SU-DHL-6 (cell line): ENCODE measurements at regions not wholly inside any gene's neighbourhood (a gene's known extent, or its start where the extent isn't known, plus 50 kb on each side); places are given as distances from the start of the nearest gene placed in this dataset.
"Not testable (repeated sequence)": the region's sequence is repeated elsewhere in the genome, so short reads cannot be mapped to it uniquely, and the experiment has no call there.

Experiments used
- EZH2phosphoT487 ChIP-seq: fragments of 200-600 bp; sonication (generic), shearing (Covaris generic); conservative IDR thresholded peaks from 2 replicates; pipeline ENCODE4 v1.6.1; 2018; ENCODE audit warnings: mild to moderate bottlenecking, antibody characterized with exemption, low read length, moderate library complexity, mixed read lengths
- TF ChIP-seq, protein P1 (sequence below): fragments of 200-600 bp; sonication (generic); IDR thresholded peaks from one replicate; pipeline ENCODE4 v1.5.1; 2017; ENCODE audit warnings: antibody characterized with exemption, mild to moderate bottlenecking, low read length, moderate library complexity; ENCODE audit not compliant: insufficient read depth, poor library complexity, severe bottlenecking

DNA sequence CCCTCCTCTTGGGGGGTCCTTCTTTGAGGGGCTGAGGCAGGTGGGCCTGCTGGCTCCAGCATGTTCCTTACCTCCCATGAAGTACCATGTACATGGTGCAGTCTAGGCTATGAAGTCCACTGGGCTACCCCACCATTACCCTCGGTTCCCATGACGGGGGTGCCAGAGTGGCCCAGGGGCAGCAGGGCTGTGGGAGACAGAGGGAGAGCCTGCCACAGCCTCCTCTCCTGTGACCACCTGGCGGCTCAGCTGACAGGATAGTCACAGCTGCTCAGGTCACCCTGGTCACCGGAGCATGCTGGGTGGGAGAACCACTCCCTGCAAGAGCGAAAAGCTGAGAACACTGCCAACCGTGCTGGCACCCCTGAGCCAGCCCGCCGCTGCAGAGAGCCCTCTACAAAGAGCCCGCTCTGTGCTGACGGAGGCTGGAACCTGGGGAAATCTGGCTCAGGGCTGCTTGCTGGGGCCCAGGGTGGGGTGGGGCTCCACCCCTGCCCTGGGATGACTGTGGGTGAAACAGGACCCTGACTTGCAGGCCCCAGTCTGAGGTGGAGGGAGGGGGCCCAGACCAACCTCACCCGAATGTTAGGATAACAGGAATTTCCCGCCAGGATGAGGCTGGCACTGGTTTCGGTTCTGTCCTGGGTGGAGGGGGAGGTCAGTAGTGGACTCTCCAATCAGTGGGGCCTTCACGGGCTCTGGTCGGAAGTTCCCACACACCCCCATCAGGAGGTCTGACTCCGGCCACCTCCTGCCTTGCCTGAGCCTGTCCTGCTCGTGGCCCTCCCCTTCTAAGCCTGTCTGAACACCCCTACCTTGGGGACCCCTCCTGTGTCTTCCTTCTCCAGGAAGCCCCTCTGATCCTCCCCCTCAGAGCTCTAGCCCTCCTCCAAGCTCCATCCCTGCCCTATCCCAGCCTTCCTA, 76.0 kb upstream of the GOLGA6L4 start:
- TF ChIP-seq, protein P1, sequence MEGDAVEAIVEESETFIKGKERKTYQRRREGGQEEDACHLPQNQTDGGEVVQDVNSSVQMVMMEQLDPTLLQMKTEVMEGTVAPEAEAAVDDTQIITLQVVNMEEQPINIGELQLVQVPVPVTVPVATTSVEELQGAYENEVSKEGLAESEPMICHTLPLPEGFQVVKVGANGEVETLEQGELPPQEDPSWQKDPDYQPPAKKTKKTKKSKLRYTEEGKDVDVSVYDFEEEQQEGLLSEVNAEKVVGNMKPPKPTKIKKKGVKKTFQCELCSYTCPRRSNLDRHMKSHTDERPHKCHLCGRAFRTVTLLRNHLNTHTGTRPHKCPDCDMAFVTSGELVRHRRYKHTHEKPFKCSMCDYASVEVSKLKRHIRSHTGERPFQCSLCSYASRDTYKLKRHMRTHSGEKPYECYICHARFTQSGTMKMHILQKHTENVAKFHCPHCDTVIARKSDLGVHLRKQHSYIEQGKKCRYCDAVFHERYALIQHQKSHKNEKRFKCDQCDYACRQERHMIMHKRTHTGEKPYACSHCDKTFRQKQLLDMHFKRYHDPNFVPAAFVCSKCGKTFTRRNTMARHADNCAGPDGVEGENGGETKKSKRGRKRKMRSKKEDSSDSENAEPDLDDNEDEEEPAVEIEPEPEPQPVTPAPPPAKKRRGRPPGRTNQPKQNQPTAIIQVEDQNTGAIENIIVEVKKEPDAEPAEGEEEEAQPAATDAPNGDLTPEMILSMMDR, result not testable (repeated sequence)
- not testable (repeated sequence) for TF ChIP-seq EZH2phosphoT487
